CD4-positive, CD25-positive, alpha-beta regulatory T cell (primary cell): ENCODE measurements at regions not wholly inside any gene's neighbourhood (a gene's known extent, or its start where the extent isn't known, plus 50 kb on each side); places are given as distances from the start of the nearest gene placed in this dataset.

Experiments used
- ATAC-seq, 2 donors: fragments of 150-1000 bp; cut with Tn5 transposase; one replicate each; pipeline ENCODE4 v1.10.0; 2021; ENCODE audit warnings: low read depth in 2 of 2, moderate number of reproducible peaks in 2 of 2, moderate library complexity in 1 of 2
- DNase-seq, 3 donors: peaks; one replicate each; pipeline versions ENCODE4 v3.0.0 to v3.0.0-alpha.2; 2012 to 2022; ENCODE audit warnings: mixed read lengths in 1 of 3
- H3K27ac ChIP-seq: one replicate; pipeline ENCODE4 v1.7.0; 2013; ENCODE audit warnings: mild to moderate bottlenecking, low read length; ENCODE audit not compliant: insufficient read depth, poor library complexity, severe bottlenecking
- H3K27me3 ChIP-seq: one replicate; pipeline ENCODE4 v1.7.0; 2013; ENCODE audit warnings: low read length; ENCODE audit not compliant: control insufficient read depth, insufficient read depth
- H3K36me3 ChIP-seq: one replicate; pipeline ENCODE4 v1.7.0; 2013; ENCODE audit warnings: mild to moderate bottlenecking, low read length, moderate library complexity; ENCODE audit not compliant: control insufficient read depth, insufficient read depth
- H3K4me1 ChIP-seq: 2 replicates; pipeline ENCODE4 v1.7.0; 2013; ENCODE audit warnings: mild to moderate bottlenecking, low read length; ENCODE audit not compliant: insufficient read depth, control insufficient read depth, poor library complexity, severe bottlenecking
- H3K4me3 ChIP-seq: one replicate; pipeline ENCODE4 v1.7.0; 2013; ENCODE audit warnings: low read depth, mild to moderate bottlenecking, low read length, moderate library complexity
- H3K9me3 ChIP-seq, 2 experiments: 1 replicate in 1 of 2; 2 replicates in 1 of 2; pipeline ENCODE4 v1.7.0; 2013; ENCODE audit warnings: low read length in 2 of 2, mild to moderate bottlenecking in 1 of 2, moderate library complexity in 1 of 2; ENCODE audit not compliant: control insufficient read depth in 2 of 2
- H3K27ac Mint-ChIP-seq, 3 donors: one replicate each; pipeline ENCODE4 v1.8.0; 2020 to 2022; ENCODE audit warnings: mild to moderate bottlenecking in 3 of 3, mixed read lengths in 3 of 3, moderate library complexity in 2 of 3
- H3K27me3 Mint-ChIP-seq: one replicate; pipeline ENCODE4 v1.8.0; 2022; ENCODE audit warnings: mild to moderate bottlenecking, mixed read lengths
- H3K36me3 Mint-ChIP-seq: one replicate; pipeline ENCODE4 v1.8.0; 2020; ENCODE audit warnings: mixed read lengths
- H3K4me1 Mint-ChIP-seq, 4 donors: one replicate each; pipeline ENCODE4 v1.8.0; 2020 to 2022; ENCODE audit warnings: mixed read lengths in 4 of 4, mild to moderate bottlenecking in 1 of 4
- H3K4me3 Mint-ChIP-seq, 4 donors: one replicate each; pipeline ENCODE4 v1.8.0; 2020 to 2022; ENCODE audit warnings: mild to moderate bottlenecking in 4 of 4, mixed read lengths in 4 of 4, moderate library complexity in 3 of 4
- H3K9me3 Mint-ChIP-seq, 7 donors: one replicate each; pipeline ENCODE4 v1.8.0; 2020 to 2022; ENCODE audit warnings: mixed read lengths in 7 of 7, mild to moderate bottlenecking in 3 of 7, moderate library complexity in 2 of 7

- no peaks in the 10 kb centered on the region for H3K27me3 ChIP-seq
- no peaks in the 10 kb centered on the region for H3K36me3 ChIP-seq
- DNase-seq (no peak), ATAC-seq (no peak)
- Mint-ChIP-seq H3K4me3 (no peak overlapping the region), H3K36me3 (no peaks in the 10 kb centered on the region), H3K9me3 (peaks cover 1 to 16% (median 8%) of the 10 kb centered on the region in 7 donors), H3K27me3 (no peaks in the 10 kb centered on the region), H3K27ac (no peak overlapping the region), H3K4me1 (no peaks in the 10 kb centered on the region)
- H3K4me1 ChIP-seq: no peaks in the 10 kb centered on the region
- no peak overlapping the region for H3K4me3 ChIP-seq
- peaks cover 0 to 5% of the 10 kb centered on the region in 2 experiments for H3K9me3 ChIP-seq
- H3K27ac ChIP-seq: no peak overlapping the region
Measured at GRCh38 chr13:70505809-70506208, 397.6 kb upstream of the KLHL1 start.

- H3K4me1 Mint-ChIP-seq: no peaks in the 10 kb centered on the region
- Histone ChIP-seq H3K4me1 (no peaks in the 10 kb centered on the region), H3K27me3 (no peaks in the 10 kb centered on the region), H3K27ac (no peak overlapping the region), H3K4me3 (no peak overlapping the region), H3K9me3 (peaks cover 0 to 5% of the 10 kb centered on the region in 2 experiments), H3K36me3 (no peaks in the 10 kb centered on the region)
- ATAC-seq (no peak), DNase-seq (no peak)
- no peaks in the 10 kb centered on the region for H3K36me3 Mint-ChIP-seq
- no peak overlapping the region for H3K27ac Mint-ChIP-seq
- H3K4me3 Mint-ChIP-seq: no peak overlapping the region
- peaks cover 1 to 9% (median 6%) of the 10 kb centered on the region in 7 donors for H3K9me3 Mint-ChIP-seq
- H3K27me3 Mint-ChIP-seq: no peaks in the 10 kb centered on the region
Measured at GRCh38 chr13:70502944-70503343, 394.7 kb upstream of the KLHL1 start.

GRCh38 chr13:70490320-70490935, 382.2 kb upstream of the KLHL1 start:
- H3K27me3 Mint-ChIP-seq: no peaks in the 10 kb centered on the region
- no peaks in the 10 kb centered on the region for H3K4me1 Mint-ChIP-seq
- no peaks in the 10 kb centered on the region for H3K27me3 ChIP-seq
- no peak overlapping the region for H3K4me3 Mint-ChIP-seq
- H3K9me3 ChIP-seq: peaks cover 3 to 17% of the 10 kb centered on the region in 2 experiments
- no peak overlapping the region for H3K27ac ChIP-seq
- no peak for ATAC-seq
- H3K27ac Mint-ChIP-seq: no peak overlapping the region
- peaks cover 5 to 30% (median 12%) of the 10 kb centered on the region in 7 donors for H3K9me3 Mint-ChIP-seq
- H3K36me3 Mint-ChIP-seq: no peaks in the 10 kb centered on the region
- H3K4me1 ChIP-seq: no peaks in the 10 kb centered on the region
- no peaks in the 10 kb centered on the region for H3K36me3 ChIP-seq
- H3K4me3 ChIP-seq: no peak overlapping the region
- no peak for DNase-seq

- Mint-ChIP-seq H3K27ac (no peak overlapping the region), H3K27me3 (no peaks in the 10 kb centered on the region), H3K4me3 (no peak overlapping the region), H3K9me3 (peaks cover 0 to 25% (median 5%) of the 10 kb centered on the region in 7 donors), H3K36me3 (no peaks in the 10 kb centered on the region), H3K4me1 (no peaks in the 10 kb centered on the region)
- ATAC-seq: no peak
- Histone ChIP-seq H3K4me3 (no peak overlapping the region), H3K4me1 (no peaks in the 10 kb centered on the region), H3K27me3 (no peaks in the 10 kb centered on the region), H3K27ac (no peak overlapping the region), H3K9me3 (peaks cover 1 to 3% of the 10 kb centered on the region in 2 experiments), H3K36me3 (no peaks in the 10 kb centered on the region)
- no peak for DNase-seq
Measured at GRCh38 chr13:70484931-70485330, 376.7 kb upstream of the KLHL1 start.

DNA sequence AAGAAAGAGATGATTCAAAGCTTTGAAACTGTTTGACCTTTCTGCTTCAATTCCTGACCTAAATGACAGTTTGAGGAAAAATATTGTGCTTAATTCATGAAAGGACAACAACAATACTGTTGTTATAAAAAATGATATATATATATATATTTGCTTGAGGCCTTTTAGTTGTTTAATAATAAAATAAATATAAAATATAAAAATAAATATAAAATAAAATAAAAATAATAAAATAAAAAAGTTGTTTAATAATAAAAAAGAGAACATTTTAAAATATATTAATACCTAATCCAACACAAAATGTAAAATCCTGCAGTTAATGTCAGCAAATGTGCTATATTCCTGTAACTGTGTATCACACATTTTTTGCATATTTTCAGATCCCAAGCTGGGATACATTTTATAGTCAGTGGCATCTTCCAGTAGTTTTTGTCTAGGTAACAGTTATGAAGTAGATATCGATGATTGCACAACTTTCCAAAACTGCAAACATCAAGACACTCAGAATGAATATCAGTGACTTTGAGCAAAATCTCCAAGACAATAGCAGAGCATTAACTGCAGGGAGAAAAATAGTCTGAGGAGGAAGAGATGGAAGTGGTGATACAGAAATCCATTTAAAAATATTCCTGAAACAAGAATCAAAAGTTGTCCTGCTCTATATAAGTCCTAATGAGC, 375.5 kb upstream of the KLHL1 start:
- H3K27me3 ChIP-seq: no peaks in the 10 kb centered on the region
- Mint-ChIP-seq H3K27me3 (no peaks in the 10 kb centered on the region), H3K4me1 (no peaks in the 10 kb centered on the region), H3K9me3 (peaks cover 0 to 18% (median 4%) of the 10 kb centered on the region in 7 donors), H3K27ac (no peak overlapping the region), H3K4me3 (no peak overlapping the region), H3K36me3 (no peaks in the 10 kb centered on the region)
- no peak overlapping the region for H3K27ac ChIP-seq
- DNase-seq (no peak), ATAC-seq (no peak)
- H3K9me3 ChIP-seq: peaks cover 0 to 3% of the 10 kb centered on the region in 2 experiments
- no peaks in the 10 kb centered on the region for H3K4me1 ChIP-seq
- no peaks in the 10 kb centered on the region for H3K36me3 ChIP-seq
- no peak overlapping the region for H3K4me3 ChIP-seq

GRCh38 chr13:70473907-70474306, 365.7 kb upstream of the KLHL1 start:
- Mint-ChIP-seq H3K4me3 (no peak overlapping the region), H3K27me3 (no peaks in the 10 kb centered on the region), H3K36me3 (no peaks in the 10 kb centered on the region), H3K4me1 (no peaks in the 10 kb centered on the region), H3K9me3 (peaks cover 2 to 10% (median 6%) of the 10 kb centered on the region in 7 donors), H3K27ac (no peak overlapping the region)
- Histone ChIP-seq H3K36me3 (no peaks in the 10 kb centered on the region), H3K4me1 (no peaks in the 10 kb centered on the region), H3K9me3 (peaks cover 0 to 1% of the 10 kb centered on the region in 2 experiments), H3K27ac (no peak overlapping the region), H3K27me3 (no peaks in the 10 kb centered on the region), H3K4me3 (no peak overlapping the region)
- DNase-seq (no peak), ATAC-seq (no peak)

DNA sequence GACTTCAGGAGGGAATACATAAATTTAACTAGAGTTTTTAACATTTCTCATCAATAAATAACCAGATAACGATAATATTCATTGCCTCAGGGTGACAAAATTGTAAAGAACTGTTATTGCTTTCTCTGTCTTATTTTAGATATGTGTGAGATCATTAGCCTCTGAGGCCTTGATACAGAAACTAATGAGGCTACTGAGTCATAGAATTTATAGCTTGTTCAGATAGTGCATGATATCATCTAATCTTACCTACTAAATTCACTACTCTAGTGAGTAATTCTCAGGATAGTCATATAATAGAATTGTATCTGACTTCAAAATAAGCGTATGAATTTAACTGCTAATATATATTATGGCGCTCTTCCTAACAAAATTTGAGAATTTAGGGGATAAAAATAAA, 360.8 kb upstream of the KLHL1 start:
- no peak overlapping the region for H3K27ac Mint-ChIP-seq
- H3K36me3 Mint-ChIP-seq: no peaks in the 10 kb centered on the region
- Histone ChIP-seq H3K36me3 (no peaks in the 10 kb centered on the region), H3K4me1 (no peaks in the 10 kb centered on the region), H3K27ac (no peak overlapping the region), H3K9me3 (peaks cover 0 to 1% of the 10 kb centered on the region in 2 experiments), H3K4me3 (no peak overlapping the region), H3K27me3 (no peaks in the 10 kb centered on the region)
- ATAC-seq (no peak), DNase-seq (no peak)
- no peaks in the 10 kb centered on the region for H3K4me1 Mint-ChIP-seq
- H3K9me3 Mint-ChIP-seq: peaks cover 3 to 13% (median 6%) of the 10 kb centered on the region in 7 donors
- H3K27me3 Mint-ChIP-seq: no peaks in the 10 kb centered on the region
- H3K4me3 Mint-ChIP-seq: no peak overlapping the region

- H3K4me3 Mint-ChIP-seq: no peak overlapping the region
- H3K36me3 ChIP-seq: no peaks in the 10 kb centered on the region
- H3K4me1 Mint-ChIP-seq: no peaks in the 10 kb centered on the region
- H3K4me1 ChIP-seq: no peaks in the 10 kb centered on the region
- no peak for ATAC-seq
- H3K27me3 ChIP-seq: no peaks in the 10 kb centered on the region
- no peaks in the 10 kb centered on the region for H3K27me3 Mint-ChIP-seq
- peaks cover 0 to 38% (median 10%) of the 10 kb centered on the region in 7 donors for H3K9me3 Mint-ChIP-seq
- H3K4me3 ChIP-seq: no peak overlapping the region
- H3K27ac Mint-ChIP-seq: no peak overlapping the region
- peaks cover 3 to 25% of the 10 kb centered on the region in 2 experiments for H3K9me3 ChIP-seq
- H3K27ac ChIP-seq: no peak overlapping the region
- H3K36me3 Mint-ChIP-seq: no peaks in the 10 kb centered on the region
- no peak for DNase-seq
Measured at GRCh38 chr13:70457474-70457873, 349.2 kb upstream of the KLHL1 start.
